ENCODE measurements at regions not wholly inside any gene's neighbourhood (a gene's known extent, or its start where the extent isn't known, plus 50 kb on each side); places are given as distances from the start of the nearest gene placed in this dataset.

- DNase-seq (ENCODE audit: low read depth in 2 of 2): no peak
These were observed 261.7 kb downstream of the GPAM start for GRCh38 chr10:111921821-111922220.

GRCh38 chr10:111923032-111923431 is 260.5 kb downstream of the GPAM start:
- DNase-seq (ENCODE audit: low read depth in 2 of 2): no peak

- no peak for DNase-seq (ENCODE audit: low read depth in 2 of 2)
These were observed 257.3 kb downstream of the GPAM start for GRCh38 chr10:111926286-111926685.

- no peak for DNase-seq (ENCODE audit: low read depth in 2 of 2)
These were observed 249.6 kb downstream of the GPAM start for GRCh38 chr10:111933937-111934336.

GRCh38 chr10:111934931-111935330 is 248.6 kb downstream of the GPAM start:
- DNase-seq (ENCODE audit: low read depth in 2 of 2): no peak

- no peak for DNase-seq (ENCODE audit: low read depth in 2 of 2)
These were observed 247.4 kb downstream of the GPAM start for GRCh38 chr10:111936143-111936542.

- no peak for DNase-seq (ENCODE audit: low read depth in 2 of 2)
These were observed 239.2 kb downstream of the GPAM start for GRCh38 chr10:111944331-111944730.

GRCh38 chr10:111953949-111954348 is 229.6 kb downstream of the GPAM start:
- DNase-seq (ENCODE audit: low read depth in 2 of 2): no peak

GRCh38 chr10:111954386-111954785 is 229.2 kb downstream of the GPAM start:
- no peak for DNase-seq (ENCODE audit: low read depth in 2 of 2)

- no peak for DNase-seq (ENCODE audit: low read depth in 2 of 2)
These were observed 226.7 kb downstream of the GPAM start for GRCh38 chr10:111956841-111957240.

GRCh38 chr10:111962951-111963350 is 220.6 kb downstream of the GPAM start:
- DNase-seq (ENCODE audit: low read depth in 2 of 2): no peak

GRCh38 chr10:111967116-111967515 is 216.4 kb downstream of the GPAM start:
- DNase-seq (ENCODE audit: low read depth in 2 of 2): no peak

- no peak for DNase-seq (ENCODE audit: low read depth in 2 of 2)
These were observed 216.0 kb downstream of the GPAM start for GRCh38 chr10:111967547-111967946.

GRCh38 chr10:111968647-111969046 is 214.9 kb downstream of the GPAM start:
- DNase-seq (ENCODE audit: low read depth in 2 of 2): no peak

- no peak for DNase-seq (ENCODE audit: low read depth in 2 of 2)
These were observed 213.5 kb downstream of the GPAM start for GRCh38 chr10:111970111-111970510.

- DNase-seq (ENCODE audit: low read depth in 2 of 2): no peak
These were observed 211.5 kb downstream of the GPAM start for GRCh38 chr10:111972109-111972508.

GRCh38 chr10:111973306-111973705 is 210.3 kb downstream of the GPAM start:
- DNase-seq (ENCODE audit: low read depth in 2 of 2): no peak

GRCh38 chr10:111973826-111974225 is 209.7 kb downstream of the GPAM start:
- no peak for DNase-seq (ENCODE audit: low read depth in 2 of 2)

- no peak for DNase-seq (ENCODE audit: low read depth in 2 of 2)
These were observed 209.2 kb downstream of the GPAM start for GRCh38 chr10:111974325-111974724.

GRCh38 chr10:111976557-111976956 is 207.0 kb downstream of the GPAM start:
- DNase-seq (ENCODE audit: low read depth in 2 of 2): no peak

GRCh38 chr10:111984057-111984456 is 199.5 kb downstream of the GPAM start:
- DNase-seq (ENCODE audit: low read depth in 2 of 2): no peak

- no peak for DNase-seq (ENCODE audit: low read depth in 2 of 2)
These were observed 197.5 kb downstream of the GPAM start for GRCh38 chr10:111986079-111986478.

GRCh38 chr10:111988646-111989045 is 194.9 kb downstream of the GPAM start:
- no peak for DNase-seq (ENCODE audit: low read depth in 2 of 2)

- no peak for DNase-seq (ENCODE audit: low read depth in 2 of 2)
These were observed 194.2 kb downstream of the GPAM start for GRCh38 chr10:111989136-111989911.

Measured in stimulated activated CD8-positive, alpha-beta memory T cell treated with anti-CD3 and anti-CD28 coated beads, Interleukin-2, amount 100 ng/mL, for 1 hour (primary cell).